Glutamatergic neuron (in vitro differentiated cells): ENCODE measurements at regions not wholly inside any gene's neighbourhood (a gene's known extent, or its start where the extent isn't known, plus 50 kb on each side); places are given as distances from the start of the nearest gene placed in this dataset.

ENCODE experiments used
- DNase-seq: peaks from one replicate; pipeline ENCODE4 v3.0.0; 2022
- H3K27ac Mint-ChIP-seq: one replicate; pipeline ENCODE4 v1.8.0; 2020; ENCODE audit warnings: mild to moderate bottlenecking, mixed read lengths, inconsistent platforms; ENCODE audit not compliant: unreplicated experiment
- H3K27me3 Mint-ChIP-seq: one replicate; pipeline ENCODE4 v1.8.0; 2020; ENCODE audit warnings: mild to moderate bottlenecking, moderate library complexity, mixed read lengths, inconsistent platforms; ENCODE audit not compliant: unreplicated experiment
- H3K36me3 Mint-ChIP-seq: one replicate; pipeline ENCODE4 v1.8.0; 2020; ENCODE audit warnings: mild to moderate bottlenecking, mixed read lengths, inconsistent platforms; ENCODE audit not compliant: unreplicated experiment
- H3K4me1 Mint-ChIP-seq: one replicate; pipeline ENCODE4 v1.8.0; 2020; ENCODE audit warnings: mild to moderate bottlenecking, low read depth, mixed read lengths, inconsistent platforms; ENCODE audit not compliant: unreplicated experiment
- H3K4me3 Mint-ChIP-seq: one replicate; pipeline ENCODE4 v1.8.0; 2020; ENCODE audit warnings: mild to moderate bottlenecking, mixed read lengths, inconsistent platforms; ENCODE audit not compliant: unreplicated experiment
- H3K9me3 Mint-ChIP-seq: one replicate; pipeline ENCODE4 v1.8.0; 2020; ENCODE audit warnings: mild to moderate bottlenecking, moderate library complexity, mixed read lengths, inconsistent platforms; ENCODE audit not compliant: unreplicated experiment
- CTCF ChIP-seq: fragments of 200-600 bp; sonication (generic); IDR thresholded peaks from one replicate; pipeline ENCODE4 v1.5.0; 2021; ENCODE audit not compliant: partially characterized antibody, unreplicated experiment

DNA sequence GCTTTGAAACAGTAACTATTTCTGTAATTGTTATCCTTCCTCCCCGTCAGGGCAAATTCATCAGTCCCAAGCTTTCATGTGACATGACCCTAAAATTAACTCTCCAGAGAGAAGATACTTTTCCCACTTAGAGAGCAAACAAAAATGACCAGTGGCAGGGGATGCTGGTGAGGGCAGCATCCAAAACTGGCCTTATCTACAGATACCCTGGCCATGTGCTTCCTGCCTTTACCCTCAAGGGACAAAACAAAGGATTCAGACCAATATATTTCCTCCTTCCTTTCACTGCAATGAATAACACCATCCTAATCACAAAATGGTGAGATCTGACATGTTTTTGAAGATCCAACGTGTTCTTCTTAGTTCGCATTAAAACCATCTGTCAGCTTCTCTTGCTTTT is 267.2 kb downstream of the MAN2A1 start:
- DNase-seq, result no peak
- no peak for TF ChIP-seq CTCF
- Mint-ChIP-seq H3K36me3 (no peaks in the 10 kb centered on the region), H3K9me3 (no peaks in the 10 kb centered on the region), H3K27ac (no peak overlapping the region), H3K4me1 (no peaks in the 10 kb centered on the region), H3K4me3 (no peak overlapping the region), H3K27me3 (no peaks in the 10 kb centered on the region)

DNA sequence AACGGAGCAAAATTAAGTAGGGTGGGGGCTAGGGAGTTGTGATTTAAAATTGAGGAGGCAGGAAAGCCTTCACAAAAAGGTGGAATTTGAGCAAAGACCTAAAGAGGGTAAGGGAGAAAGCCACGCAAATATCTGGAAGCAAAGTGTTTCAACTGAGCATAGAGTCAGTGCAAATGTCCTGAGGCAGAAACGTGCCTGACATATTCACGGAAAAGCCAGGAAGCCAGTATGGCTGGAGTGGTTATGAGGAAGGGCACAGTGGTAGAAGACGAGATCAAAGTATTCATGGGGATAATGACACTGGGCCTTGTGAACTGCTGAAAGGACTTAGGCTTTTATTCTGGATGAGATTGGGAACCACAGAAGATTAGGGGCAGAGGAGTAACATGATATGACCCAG is 268.4 kb downstream of the MAN2A1 start:
- Mint-ChIP-seq H3K9me3 (no peaks in the 10 kb centered on the region), H3K4me1 (no peaks in the 10 kb centered on the region), H3K4me3 (no peak overlapping the region), H3K27ac (no peak overlapping the region), H3K36me3 (no peaks in the 10 kb centered on the region), H3K27me3 (no peaks in the 10 kb centered on the region)
- TF ChIP-seq CTCF, result no peak
- no peak for DNase-seq

- Mint-ChIP-seq H3K4me1 (no peaks in the 10 kb centered on the region), H3K9me3 (no peaks in the 10 kb centered on the region), H3K27ac (no peak overlapping the region), H3K36me3 (no peaks in the 10 kb centered on the region), H3K4me3 (no peak overlapping the region), H3K27me3 (no peaks in the 10 kb centered on the region)
- peak; percentile 33 for TF ChIP-seq CTCF
- no peak for DNase-seq
Observed at GRCh38 chr5:109959652-109960051, 269.9 kb downstream of the MAN2A1 start.

GRCh38 chr5:109961751-109962150 is 272.0 kb downstream of the MAN2A1 start:
- H3K4me1 Mint-ChIP-seq, result no peaks in the 10 kb centered on the region
- no peaks in the 10 kb centered on the region for H3K27me3 Mint-ChIP-seq
- no peak for DNase-seq
- TF ChIP-seq CTCF, result no peak
- no peaks in the 10 kb centered on the region for H3K36me3 Mint-ChIP-seq
- no peak overlapping the region for H3K4me3 Mint-ChIP-seq
- no peak overlapping the region for H3K27ac Mint-ChIP-seq
- no peaks in the 10 kb centered on the region for H3K9me3 Mint-ChIP-seq

DNA sequence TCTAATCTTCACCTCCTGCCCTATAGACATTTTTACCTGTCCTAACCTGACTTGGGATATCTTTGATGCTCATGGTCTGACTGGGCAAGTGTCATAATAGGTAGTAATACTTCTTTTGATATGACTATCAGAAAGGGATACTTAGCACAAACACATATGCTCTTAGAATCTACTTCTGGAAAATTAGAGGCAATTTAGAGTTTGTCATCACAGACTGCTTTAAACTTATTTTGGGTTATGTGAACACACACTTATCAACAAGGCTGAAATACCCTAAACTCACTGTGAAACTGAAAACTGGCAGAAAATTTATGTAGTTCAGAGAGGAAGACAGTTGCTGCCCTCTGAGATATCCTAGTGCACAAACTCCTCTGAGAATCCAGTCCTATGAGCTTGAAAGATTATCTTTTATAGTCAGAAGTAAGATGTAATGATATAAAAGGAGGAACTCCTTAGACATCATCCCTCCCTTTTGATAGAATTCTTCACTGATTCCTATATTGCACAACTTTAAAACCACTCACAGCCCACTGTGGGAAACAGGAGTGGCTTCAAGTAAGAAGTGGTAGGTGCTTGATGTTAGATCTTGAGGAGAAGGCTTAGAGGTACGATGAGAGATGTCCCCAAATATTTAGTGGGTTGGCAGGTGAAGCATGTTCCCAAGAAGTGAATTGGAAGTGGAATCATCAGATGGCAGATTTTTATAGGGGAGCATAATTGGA is 273.3 kb downstream of the MAN2A1 start:
- Mint-ChIP-seq H3K36me3 (no peaks in the 10 kb centered on the region), H3K27me3 (no peaks in the 10 kb centered on the region), H3K4me3 (no peak overlapping the region), H3K4me1 (no peaks in the 10 kb centered on the region), H3K27ac (no peak overlapping the region), H3K9me3 (no peaks in the 10 kb centered on the region)
- DNase-seq, result no peak
- no peak for TF ChIP-seq CTCF
